GM18951 (cell line): ENCODE measurements at regions not wholly inside any gene's neighbourhood (a gene's known extent, or its start where the extent isn't known, plus 50 kb on each side); places are given as distances from the start of the nearest gene placed in this dataset.
"Not testable (repeated sequence)": the region's sequence is repeated elsewhere in the genome, so short reads cannot be mapped to it uniquely, and the experiment has no call there.

ENCODE experiments used
- POLR2A ChIP-seq: IDR thresholded peaks from 4 replicates; pipeline ENCODE4 v1.6.1; 2011; ENCODE audit warnings: mild to moderate bottlenecking; ENCODE audit not compliant: insufficient read length, insufficient read depth; ENCODE audit errors: extremely low read depth
- in situ Hi-C: fragments of 300-500 bp; cut with MboI; formaldehyde crosslinking; loops from one replicate; pipeline ENCODE4 v1.12.0; 2022; ENCODE audit warnings: low sequenced_read_pairs, mixed read lengths, inconsistent platforms; ENCODE audit not compliant: unreplicated experiment

GRCh38 chr12:91877456-91878235 is 268.0 kb downstream of the BTG1 start:
- in situ Hi-C loops: no loop called here

GRCh38 chr12:91877022-91877421 is 268.6 kb downstream of the BTG1 start:
- TF ChIP-seq POLR2A: no peak
- in situ Hi-C loops: no loop called here

More at GRCh38 chr12:91877456-91878235, 268.0 kb downstream of the BTG1 start:
- TF ChIP-seq POLR2A: no peak

GRCh38 chr12:91875671-91876070 is 270.0 kb downstream of the BTG1 start:
- in situ Hi-C loops: not testable (repeated sequence)

- in situ Hi-C loops: no loop called here
- TF ChIP-seq POLR2A: no peak
Observed at GRCh38 chr12:91874086-91874865, 271.4 kb downstream of the BTG1 start.

- in situ Hi-C loops: no loop called here
- no peak for TF ChIP-seq POLR2A
Observed at GRCh38 chr12:91871751-91872150, 273.9 kb downstream of the BTG1 start.

- no peak for TF ChIP-seq POLR2A
- in situ Hi-C loops: no loop called here
Observed at GRCh38 chr12:91870872-91871707, 274.6 kb downstream of the BTG1 start.

- TF ChIP-seq POLR2A: no peak
- in situ Hi-C loops: no loop called here
Observed at GRCh38 chr12:91868054-91868453, 277.6 kb downstream of the BTG1 start.

GRCh38 chr12:91866566-91866965 is 279.1 kb downstream of the BTG1 start:
- in situ Hi-C loops: no loop called here
- no peak for TF ChIP-seq POLR2A

- no peak for TF ChIP-seq POLR2A
- in situ Hi-C loops: no loop called here
Observed at GRCh38 chr12:91863702-91864101, 281.9 kb downstream of the BTG1 start.

GRCh38 chr12:91861554-91861953 is 284.1 kb downstream of the BTG1 start:
- in situ Hi-C loops: no loop called here
- no peak for TF ChIP-seq POLR2A

- in situ Hi-C loops: no loop called here
- no peak for TF ChIP-seq POLR2A
Observed at GRCh38 chr12:91859347-91859746, 286.3 kb downstream of the BTG1 start.

- in situ Hi-C loops: no loop called here
- TF ChIP-seq POLR2A: no peak
Observed at GRCh38 chr12:91857813-91858542, 287.7 kb downstream of the BTG1 start.

- TF ChIP-seq POLR2A: no peak
- in situ Hi-C loops: no loop called here
Observed at GRCh38 chr12:91854725-91855124, 290.9 kb downstream of the BTG1 start.
